Neuronal stem cell (in vitro differentiated cells): ENCODE measurements at regions not wholly inside any gene's neighbourhood (a gene's known extent, or its start where the extent isn't known, plus 50 kb on each side); places are given as distances from the start of the nearest gene placed in this dataset.

Experiments used
- DNase-seq: peaks from one replicate; pipeline ENCODE4 v3.0.0-alpha.2; 2013; ENCODE audit warnings: low spot score
- H2AFZ ChIP-seq: one replicate; pipeline ENCODE4 v1.6.1; 2013; ENCODE audit warnings: mild to moderate bottlenecking, low read length, inconsistent platforms
- H2AK5ac ChIP-seq: 2 replicates; pipeline ENCODE4 v1.6.1; 2013; ENCODE audit warnings: low read depth, mild to moderate bottlenecking, inconsistent platforms, low read length, moderate library complexity, mixed read lengths
- H2BK120ac ChIP-seq: 2 replicates; pipeline ENCODE4 v1.6.1; 2013; ENCODE audit warnings: low read depth, mild to moderate bottlenecking, inconsistent platforms, low read length, moderate library complexity, mixed read lengths
- H2BK12ac ChIP-seq: one replicate; pipeline ENCODE4 v1.6.1; 2013; ENCODE audit warnings: low read length, inconsistent platforms
- H2BK15ac ChIP-seq: 2 replicates; pipeline ENCODE4 v1.6.1; 2013; ENCODE audit warnings: mild to moderate bottlenecking, low read length, inconsistent platforms, mixed read lengths
- H2BK5ac ChIP-seq: one replicate; pipeline ENCODE4 v1.6.1; 2013; ENCODE audit warnings: inconsistent platforms, mild to moderate bottlenecking, low read length, moderate library complexity
- H3K14ac ChIP-seq: one replicate; pipeline ENCODE4 v1.6.1; 2013; ENCODE audit warnings: low read length, inconsistent platforms
- H3K18ac ChIP-seq: 2 replicates; pipeline ENCODE4 v1.6.1; 2013; ENCODE audit warnings: low read length, inconsistent platforms
- H3K23ac ChIP-seq: 2 replicates; pipeline ENCODE4 v1.6.1; 2013; ENCODE audit warnings: low read depth, mild to moderate bottlenecking, mixed read lengths, low read length, inconsistent platforms; ENCODE audit not compliant: poor library complexity
- H3K27ac ChIP-seq: replicated peaks from 3 replicates; pipeline ENCODE4 v1.5.1; 2013; ENCODE audit warnings: low read length, inconsistent platforms
- H3K27me3 ChIP-seq, 3 experiments: 2 replicates each; pipeline ENCODE4 v1.6.1; 2013; ENCODE audit warnings: low read length in 3 of 3, mild to moderate bottlenecking in 2 of 3, inconsistent platforms in 1 of 3, low read depth in 1 of 3, mixed read lengths in 1 of 3, moderate library complexity in 1 of 3; ENCODE audit not compliant: control insufficient read depth in 3 of 3, insufficient read depth in 3 of 3
- H3K36me3 ChIP-seq, 2 donors: replicated peaks in 1 of 2; 2 replicates each; pipeline ENCODE4 v1.6.1; 2013; ENCODE audit warnings: low read length in 2 of 2; ENCODE audit not compliant: control insufficient read depth in 2 of 2, insufficient read depth in 2 of 2
- H3K4ac ChIP-seq: 2 replicates; pipeline ENCODE4 v1.6.1; 2013; ENCODE audit warnings: inconsistent platforms, mild to moderate bottlenecking, low read length, moderate library complexity
- H3K4me1 ChIP-seq, 2 donors: 1 replicate in 1 of 2; 2 replicates in 1 of 2; pipeline ENCODE4 v1.6.1; 2013; ENCODE audit warnings: low read length in 2 of 2, low read depth in 1 of 2; ENCODE audit not compliant: control insufficient read depth in 2 of 2, insufficient read depth in 1 of 2
- H3K4me2 ChIP-seq: one replicate; pipeline ENCODE4 v1.6.1; 2013; ENCODE audit warnings: mild to moderate bottlenecking, low read length, inconsistent platforms; ENCODE audit not compliant: insufficient read depth, poor library complexity, severe bottlenecking
- H3K4me3 ChIP-seq, 2 donors: 2 replicates each; pipeline ENCODE4 v1.5.1; 2013; ENCODE audit warnings: low read length in 2 of 2, mild to moderate bottlenecking in 2 of 2, inconsistent platforms in 1 of 2, moderate library complexity in 1 of 2
- H3K79me1 ChIP-seq: one replicate; pipeline ENCODE4 v1.6.1; 2013; ENCODE audit warnings: low read depth, mild to moderate bottlenecking, inconsistent platforms, low read length, moderate library complexity
- H3K9ac ChIP-seq: one replicate; pipeline ENCODE4 v1.6.1; 2013; ENCODE audit warnings: mild to moderate bottlenecking, low read depth, low read length, inconsistent platforms; ENCODE audit not compliant: poor library complexity
- H3K9me3 ChIP-seq, 2 donors: replicated peaks in 1 of 2; 2 replicates each; pipeline versions ENCODE3 to v1.6.1; 2013; ENCODE audit warnings: low read length in 2 of 2, mild to moderate bottlenecking in 2 of 2, inconsistent platforms in 1 of 2, low read depth in 1 of 2, mixed read lengths in 1 of 2, moderate library complexity in 1 of 2; ENCODE audit not compliant: control insufficient read depth in 2 of 2, insufficient read depth in 1 of 2
- H4K8ac ChIP-seq: one replicate; pipeline ENCODE4 v1.6.1; 2013; ENCODE audit warnings: low read depth, mild to moderate bottlenecking, inconsistent platforms, low read length, moderate library complexity
- H4K91ac ChIP-seq: one replicate; pipeline ENCODE4 v1.6.1; 2013; ENCODE audit warnings: low read length, low read depth, mild to moderate bottlenecking, inconsistent platforms; ENCODE audit not compliant: poor library complexity
- WGBS, 2 donors: extraction: QIAGEN DNeasy Blood & Tissue Kit; methylation state at CpG; one replicate each; pipeline ENCODE4 v1.1.7; 2013; ENCODE audit warnings: missing lambda C conversion rate in 2 of 2, mixed read lengths in 1 of 2; ENCODE audit not compliant: insufficient read length in 2 of 2, insufficient replicate concordance in 1 of 2; ENCODE audit errors: extremely low coverage in 2 of 2; 5-methylcytosine and 5-hydroxymethylcytosine counted together

- H3K36me3 ChIP-seq, result no peaks in the 10 kb centered on the region
- no peak overlapping the region for H3K9ac ChIP-seq
- no peaks in the 10 kb centered on the region for H3K4me1 ChIP-seq
- H3K27ac ChIP-seq, result no peak overlapping the region
- H3K4me3 ChIP-seq, result no peak overlapping the region
- H3K4me2 ChIP-seq, result no peak overlapping the region
- no peak overlapping the region for H2BK120ac ChIP-seq
- H3K9me3 ChIP-seq, result no peaks in the 10 kb centered on the region
- no peak overlapping the region for H3K4ac ChIP-seq
- no peak overlapping the region for H3K23ac ChIP-seq
- H2AK5ac ChIP-seq, result no peak overlapping the region
- no peak overlapping the region for H4K91ac ChIP-seq
- H2AFZ ChIP-seq, result no peak overlapping the region
- no peaks in the 10 kb centered on the region for H3K79me1 ChIP-seq
- H2BK15ac ChIP-seq, result no peak overlapping the region
- no peak overlapping the region for H3K14ac ChIP-seq
- no peak overlapping the region for H2BK12ac ChIP-seq
- H4K8ac ChIP-seq, result no peak overlapping the region
- no peak for DNase-seq
- no peak overlapping the region for H3K18ac ChIP-seq
- no peak overlapping the region for H2BK5ac ChIP-seq
- no CpG with 5 or more reads among the region's 1 CpG for WGBS, 2 donors
- no peaks in the 10 kb centered on the region for H3K27me3 ChIP-seq
These were observed 191.4 kb upstream of the BCL6 start for GRCh38 chr3:187936676-187937075.

DNA sequence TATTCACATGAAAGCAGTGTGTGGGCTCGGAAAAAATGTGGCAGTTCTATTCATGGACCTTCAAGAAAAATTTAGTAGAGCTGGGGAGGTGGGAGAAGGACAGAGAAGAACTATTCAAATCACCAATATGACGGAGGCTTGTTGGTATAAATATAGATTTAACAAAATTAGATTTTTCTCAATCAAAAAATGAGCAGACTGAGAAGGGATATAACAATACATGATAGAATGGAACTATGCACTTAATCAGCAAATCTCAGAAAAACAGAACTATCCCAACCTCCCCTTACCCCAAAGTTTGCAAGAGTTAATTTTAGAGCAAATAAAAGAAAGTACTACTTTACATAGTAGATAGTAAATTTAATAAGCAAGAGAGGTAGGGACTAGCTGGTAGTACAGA is 194.6 kb upstream of the BCL6 start:
- Histone ChIP-seq H2BK15ac (no peak overlapping the region), H2BK5ac (no peak overlapping the region), H3K27me3 (peaks cover 0 to 3% (median 0%) of the 10 kb centered on the region in 3 experiments), H3K27ac (no peak overlapping the region), H3K18ac (no peak overlapping the region), H3K36me3 (no peaks in the 10 kb centered on the region), H3K4ac (no peak overlapping the region), H2BK120ac (no peak overlapping the region), H3K9me3 (no peaks in the 10 kb centered on the region), H3K23ac (no peak overlapping the region), H4K91ac (no peak overlapping the region), H3K14ac (no peak overlapping the region), H4K8ac (no peak overlapping the region), H3K4me3 (no peak overlapping the region), H2BK12ac (no peak overlapping the region), H2AFZ (no peak overlapping the region), H3K4me2 (no peak overlapping the region), H3K9ac (no peak overlapping the region), H3K4me1 (peaks cover 0 to 2% of the 10 kb centered on the region in 2 donors), H2AK5ac (no peak overlapping the region), H3K79me1 (no peaks in the 10 kb centered on the region)
- DNase-seq, result no peak
- no CpG with 5 or more reads among the region's 2 CpGs for WGBS, 2 donors

DNA sequence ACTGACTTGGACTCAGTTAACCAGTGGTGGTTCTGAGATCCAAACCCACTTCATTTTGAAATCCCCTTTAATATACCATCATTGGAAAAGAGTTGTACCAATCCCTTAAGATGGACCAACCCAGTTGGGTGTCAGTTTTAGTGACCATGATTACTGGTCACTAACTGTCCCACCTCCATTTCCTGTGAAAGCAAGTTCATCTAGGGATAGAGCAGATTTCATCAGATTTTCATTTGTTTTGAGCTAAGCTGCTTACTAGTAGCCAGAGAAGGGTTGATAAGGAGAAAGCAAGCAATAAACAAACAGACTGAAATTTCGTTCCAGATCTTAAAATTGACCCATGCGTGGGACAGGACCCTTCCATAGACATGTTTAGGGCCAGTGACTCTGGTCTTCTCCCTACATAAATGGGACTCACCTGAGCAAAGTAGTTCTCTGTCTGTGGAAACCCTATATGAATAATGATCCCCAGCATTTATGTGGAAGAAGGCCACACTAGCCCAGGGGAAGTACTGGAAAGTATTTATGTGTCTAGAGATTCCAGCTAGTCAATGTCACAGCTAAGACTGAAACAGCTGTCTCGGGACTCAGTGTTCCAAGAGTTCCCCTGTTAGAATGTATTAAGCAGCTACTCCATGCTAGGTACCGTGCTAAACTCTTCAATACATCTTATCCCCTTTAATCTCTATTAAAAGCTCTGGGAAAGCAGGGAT is 196.0 kb upstream of the BCL6 start:
- Histone ChIP-seq H2AK5ac (no peak overlapping the region), H4K91ac (no peak overlapping the region), H3K27ac (no peak overlapping the region), H3K14ac (no peak overlapping the region), H3K4ac (no peak overlapping the region), H3K4me2 (no peak overlapping the region), H3K4me1 (peaks cover 0 to 2% of the 10 kb centered on the region in 2 donors), H4K8ac (no peak overlapping the region), H3K9ac (no peak overlapping the region), H3K36me3 (no peaks in the 10 kb centered on the region), H3K27me3 (peaks cover 0 to 3% (median 0%) of the 10 kb centered on the region in 3 experiments), H2BK15ac (no peak overlapping the region), H3K23ac (no peak overlapping the region), H3K4me3 (no peak overlapping the region), H2BK12ac (no peak overlapping the region), H2BK5ac (no peak overlapping the region), H2AFZ (no peak overlapping the region), H2BK120ac (no peak overlapping the region), H3K9me3 (no peaks in the 10 kb centered on the region), H3K79me1 (no peaks in the 10 kb centered on the region), H3K18ac (no peak overlapping the region)
- no peak for DNase-seq
- WGBS, 2 donors, result no CpG with 5 or more reads among the region's 4 CpGs

GRCh38 chr3:187941848-187942194 is 196.6 kb upstream of the BCL6 start:
- no peak for DNase-seq
- Histone ChIP-seq H2BK120ac (no peak overlapping the region), H3K4me3 (no peak overlapping the region), H3K4me2 (no peak overlapping the region), H3K27ac (no peak overlapping the region), H3K27me3 (peaks cover 0 to 3% (median 0%) of the 10 kb centered on the region in 3 experiments), H3K9me3 (no peaks in the 10 kb centered on the region), H3K9ac (no peak overlapping the region), H2BK12ac (no peak overlapping the region), H4K8ac (no peak overlapping the region), H3K4ac (no peak overlapping the region), H2AK5ac (no peak overlapping the region), H3K36me3 (no peaks in the 10 kb centered on the region), H2AFZ (no peak overlapping the region), H3K79me1 (no peaks in the 10 kb centered on the region), H2BK15ac (no peak overlapping the region), H4K91ac (no peak overlapping the region), H3K18ac (no peak overlapping the region), H3K4me1 (peaks cover 0 to 2% of the 10 kb centered on the region in 2 donors), H3K14ac (no peak overlapping the region), H3K23ac (no peak overlapping the region), H2BK5ac (no peak overlapping the region)
- no CpG with 5 or more reads among the region's 2 CpGs for WGBS, 2 donors
